ENCODE measurements at regions not wholly inside any gene's neighbourhood (a gene's known extent, or its start where the extent isn't known, plus 50 kb on each side); places are given as distances from the start of the nearest gene placed in this dataset.

- Histone ChIP-seq H3K9me3 (no peaks in the 10 kb centered on the region), H3K27ac (peak overlapping the region in 2 of 4 donors; percentile 42 to 76), H3K4me1 (peaks cover 29% of the 10 kb centered on the region), H3K36me3 (replicated peaks in 1 of 2; ENCODE audit: insufficient read depth in 1 of 2, low read depth in 2 of 2) (no peaks in the 10 kb centered on the region), H3K4me3 (no peak overlapping the region), H3K27me3 (no peaks in the 10 kb centered on the region)
- TF ChIP-seq CTCF (IDR thresholded peaks at IDR 0.05) (no peak), POLR2A (IDR thresholded peaks at IDR 0.05) (no peak)
- 27 to 53% methylated on average over 8 of the region's 8 CpGs for WGBS, 2 donors
- DNase-seq (peak in 1 of 4 donors; percentile 30), ATAC-seq (peak; percentile 90)
- intact Hi-C loops (cut with DNase I), result no loop called here
These were observed 115.3 kb upstream of the CPSF6 start for GRCh38 chr12:69123919-69124638.

- intact Hi-C loops (cut with DNase I), result no loop called here
- 82 to 84% methylated on average over 1 of the region's 1 CpG for WGBS, 2 donors
These were observed 110.4 kb upstream of the CPSF6 start for GRCh38 chr12:69129017-69129416.

GRCh38 chr12:69129564-69129963, 109.8 kb upstream of the CPSF6 start:
- H3K36me3 ChIP-seq (replicated peaks in 1 of 2; ENCODE audit: insufficient read depth in 1 of 2, low read depth in 2 of 2), result no peaks in the 10 kb centered on the region
- TF ChIP-seq CTCF (IDR thresholded peaks at IDR 0.05), result no peak
- TF ChIP-seq POLR2A (IDR thresholded peaks at IDR 0.05), result no peak
- ATAC-seq, result no peak
- H3K27me3 ChIP-seq, result no peaks in the 10 kb centered on the region
- 79 to 87% methylated on average over 4 of the region's 4 CpGs for WGBS, 2 donors
- no peaks in the 10 kb centered on the region for H3K9me3 ChIP-seq
- no peak overlapping the region for H3K27ac ChIP-seq
- H3K4me3 ChIP-seq, result no peak overlapping the region
- intact Hi-C loops (cut with DNase I), result no loop called here
- H3K4me1 ChIP-seq, result peaks cover 15% of the 10 kb centered on the region
- no peak for DNase-seq

More at GRCh38 chr12:69129017-69129416, 110.4 kb upstream of the CPSF6 start:
- no peak for ATAC-seq
- H3K27ac ChIP-seq, result no peak overlapping the region
- no peak for DNase-seq
- H3K9me3 ChIP-seq, result no peaks in the 10 kb centered on the region
- H3K4me3 ChIP-seq, result no peak overlapping the region
- peaks cover 20% of the 10 kb centered on the region for H3K4me1 ChIP-seq
- no peak for TF ChIP-seq CTCF (IDR thresholded peaks at IDR 0.05)
- TF ChIP-seq POLR2A (IDR thresholded peaks at IDR 0.05), result no peak
- no peaks in the 10 kb centered on the region for H3K36me3 ChIP-seq (replicated peaks in 1 of 2; ENCODE audit: insufficient read depth in 1 of 2, low read depth in 2 of 2)
- H3K27me3 ChIP-seq, result no peaks in the 10 kb centered on the region

- no peak for DNase-seq
- Histone ChIP-seq H3K9me3 (no peaks in the 10 kb centered on the region), H3K4me3 (no peak overlapping the region), H3K27ac (no peak overlapping the region), H3K36me3 (replicated peaks in 1 of 2; ENCODE audit: insufficient read depth in 1 of 2, low read depth in 2 of 2) (no peaks in the 10 kb centered on the region), H3K27me3 (no peaks in the 10 kb centered on the region), H3K4me1 (peaks cover 10% of the 10 kb centered on the region)
- TF ChIP-seq POLR2A (IDR thresholded peaks at IDR 0.05) (no peak), CTCF (IDR thresholded peaks at IDR 0.05) (peak in 5 of 7 experiments; percentile 8 to 44 (median 22))
- intact Hi-C loops (cut with DNase I), result no loop called here
- ATAC-seq, result peak; percentile 59
These were observed 109.3 kb upstream of the CPSF6 start for GRCh38 chr12:69130064-69130463.

GRCh38 chr12:69131077-69131476, 108.3 kb upstream of the CPSF6 start:
- intact Hi-C loops (cut with DNase I), result no loop called here
- peaks cover 6% of the 10 kb centered on the region for H3K4me1 ChIP-seq
- H3K4me3 ChIP-seq, result no peak overlapping the region
- no peaks in the 10 kb centered on the region for H3K36me3 ChIP-seq (replicated peaks in 1 of 2; ENCODE audit: insufficient read depth in 1 of 2, low read depth in 2 of 2)
- DNase-seq (no peak), ATAC-seq (no peak)
- WGBS, 2 donors, result 39 to 44% methylated on average over 1 of the region's 1 CpG
- H3K27ac ChIP-seq, result no peak overlapping the region
- H3K9me3 ChIP-seq, result no peaks in the 10 kb centered on the region
- H3K27me3 ChIP-seq, result no peaks in the 10 kb centered on the region
- TF ChIP-seq CTCF (IDR thresholded peaks at IDR 0.05) (no peak), POLR2A (IDR thresholded peaks at IDR 0.05) (no peak)

Measured in body of pancreas (tissue), 4 donors.